GM19468 (cell line): ENCODE measurements at regions not wholly inside any gene's neighbourhood (a gene's known extent, or its start where the extent isn't known, plus 50 kb on each side); places are given as distances from the start of the nearest gene placed in this dataset.
"Not testable (repeated sequence)": the region's sequence is repeated elsewhere in the genome, so short reads cannot be mapped to it uniquely, and the experiment has no call there.

Experiments used
- ATAC-seq: cut with Tn5 transposase; IDR thresholded peaks from one replicate; pipeline ENCODE4 v1.9.1; 2021; ENCODE audit warnings: mild to moderate bottlenecking, moderate library complexity, moderate number of reproducible peaks; ENCODE audit not compliant: unreplicated experiment; ENCODE audit errors: extremely low read depth

GRCh38 chr4:124459196-124459940 is 253.2 kb downstream of the ANKRD50 start:
- no peak for ATAC-seq

DNA sequence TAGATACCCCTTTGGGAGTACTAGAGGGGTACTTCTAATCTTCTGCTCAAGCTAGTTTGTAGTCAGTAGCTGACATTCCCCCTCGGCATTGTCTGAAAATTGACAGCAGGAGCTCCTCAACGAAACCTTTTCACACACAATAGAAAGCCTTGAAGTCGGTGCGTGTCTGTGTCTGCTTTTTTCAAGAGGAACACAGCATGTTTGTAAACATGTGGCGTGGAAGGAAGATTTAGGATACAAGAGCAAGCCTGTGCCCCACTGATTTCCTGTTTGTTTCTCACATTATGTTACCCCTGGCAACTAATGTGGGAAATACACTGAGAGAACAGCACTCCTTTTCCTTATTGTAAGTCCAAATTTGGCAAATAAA is 252.6 kb downstream of the ANKRD50 start:
- no peak for ATAC-seq

- ATAC-seq: not testable (repeated sequence)
These were observed 250.9 kb downstream of the ANKRD50 start for GRCh38 chr4:124461592-124461991.

GRCh38 chr4:124462954-124463828 is 249.3 kb downstream of the ANKRD50 start:
- ATAC-seq: no peak

DNA sequence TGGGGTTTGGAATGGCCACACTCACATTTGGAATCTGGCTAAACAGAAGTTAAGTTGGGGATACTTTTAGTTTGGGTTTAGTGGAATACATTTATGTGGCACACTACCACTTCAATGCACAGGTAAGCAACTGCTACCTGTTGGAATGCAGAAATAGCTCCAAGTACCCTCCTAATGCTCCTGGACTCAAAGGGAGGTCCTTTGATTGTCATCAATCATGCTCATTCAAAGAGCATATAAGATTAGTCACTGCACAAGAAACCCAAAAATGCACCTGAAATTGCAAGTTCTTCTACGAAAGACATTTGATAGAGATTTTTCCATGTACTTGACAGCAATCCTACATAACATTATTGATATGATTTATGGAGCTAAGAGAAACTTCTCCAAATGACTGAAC is 247.7 kb downstream of the ANKRD50 start:
- no peak for ATAC-seq

GRCh38 chr4:124468360-124468759 is 244.2 kb downstream of the ANKRD50 start:
- no peak for ATAC-seq

DNA sequence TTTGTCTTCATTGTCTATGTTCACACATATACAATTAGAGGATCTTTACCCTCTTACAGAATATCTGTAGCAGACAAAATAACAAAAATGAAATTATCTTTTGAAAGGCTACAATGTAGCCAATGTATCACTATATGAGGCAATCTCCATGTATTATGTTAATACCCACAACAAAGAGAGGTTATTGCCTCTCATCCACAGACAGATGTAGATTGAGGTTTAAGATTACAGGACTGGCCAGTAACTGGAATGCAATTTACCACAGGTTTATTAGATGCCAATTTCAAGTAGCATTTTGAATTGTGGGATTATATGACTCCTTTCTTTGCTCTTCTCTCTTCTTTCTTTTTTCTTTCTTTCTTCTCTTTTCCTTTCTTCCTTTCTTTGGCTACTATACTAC is 242.6 kb downstream of the ANKRD50 start:
- ATAC-seq: no peak

- no peak for ATAC-seq
These were observed 234.1 kb downstream of the ANKRD50 start for GRCh38 chr4:124478470-124478869.

- ATAC-seq: no peak
These were observed 232.5 kb downstream of the ANKRD50 start for GRCh38 chr4:124480061-124480460.

DNA sequence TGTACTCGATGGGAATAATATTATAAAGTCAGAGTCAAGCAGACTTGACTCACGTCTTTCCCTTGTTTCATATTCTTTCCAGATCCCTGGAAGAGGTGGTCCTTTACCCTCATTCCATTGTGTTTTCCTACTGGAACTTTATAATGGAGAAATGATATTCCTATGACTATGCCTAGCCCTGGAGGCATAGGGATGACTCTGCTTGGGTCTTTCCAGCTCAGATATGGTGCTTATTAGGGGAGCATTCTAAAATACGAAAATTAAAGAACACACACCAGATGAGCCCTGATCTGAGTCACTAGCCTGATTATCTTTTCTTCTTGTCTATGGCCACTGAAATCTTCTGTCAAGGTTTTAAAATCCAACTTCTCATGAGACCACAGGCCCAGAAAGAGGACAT is 231.4 kb downstream of the ANKRD50 start:
- no peak for ATAC-seq

- no peak for ATAC-seq
These were observed 229.3 kb downstream of the ANKRD50 start for GRCh38 chr4:124483048-124483906.

- no peak for ATAC-seq
These were observed 228.5 kb downstream of the ANKRD50 start for GRCh38 chr4:124484008-124484407.

DNA sequence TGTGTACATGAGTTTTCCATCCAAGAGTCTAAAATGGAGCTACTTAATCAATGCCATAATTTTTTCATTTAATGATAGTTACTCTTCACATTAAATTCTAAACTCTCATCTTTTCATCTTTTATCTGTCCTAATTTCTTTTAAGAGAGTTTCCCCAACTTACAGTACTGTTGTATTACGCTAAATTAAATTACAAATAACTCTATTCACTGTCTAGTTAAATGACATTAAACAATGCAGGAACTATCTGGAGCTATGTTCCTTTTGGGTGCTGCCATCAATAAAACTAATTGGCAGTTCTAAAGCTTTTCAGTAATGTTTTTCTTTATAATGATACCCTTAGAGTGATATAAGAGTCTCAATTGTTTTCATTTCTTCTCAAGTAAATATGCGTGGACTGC is 227.6 kb downstream of the ANKRD50 start:
- ATAC-seq: no peak

DNA sequence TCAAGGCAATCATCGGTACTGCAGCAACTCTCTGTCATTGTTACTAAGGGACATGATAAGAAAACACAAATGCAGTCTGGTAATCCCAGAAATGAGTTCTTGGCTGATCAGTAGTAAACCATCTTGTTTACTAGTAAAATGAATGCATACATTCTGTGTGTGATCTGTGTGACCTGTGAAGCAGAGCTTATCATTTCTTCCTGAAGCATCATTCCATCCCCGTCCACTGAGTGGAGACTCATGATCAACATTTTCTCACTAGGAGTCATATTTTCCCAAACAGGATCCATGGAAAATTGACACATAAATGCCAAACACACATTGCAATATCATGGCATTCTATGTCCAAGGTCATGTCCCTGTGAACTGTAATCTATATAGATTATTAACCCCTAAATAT is 226.1 kb downstream of the ANKRD50 start:
- no peak for ATAC-seq

- no peak for ATAC-seq
These were observed 224.9 kb downstream of the ANKRD50 start for GRCh38 chr4:124487651-124488050.

DNA sequence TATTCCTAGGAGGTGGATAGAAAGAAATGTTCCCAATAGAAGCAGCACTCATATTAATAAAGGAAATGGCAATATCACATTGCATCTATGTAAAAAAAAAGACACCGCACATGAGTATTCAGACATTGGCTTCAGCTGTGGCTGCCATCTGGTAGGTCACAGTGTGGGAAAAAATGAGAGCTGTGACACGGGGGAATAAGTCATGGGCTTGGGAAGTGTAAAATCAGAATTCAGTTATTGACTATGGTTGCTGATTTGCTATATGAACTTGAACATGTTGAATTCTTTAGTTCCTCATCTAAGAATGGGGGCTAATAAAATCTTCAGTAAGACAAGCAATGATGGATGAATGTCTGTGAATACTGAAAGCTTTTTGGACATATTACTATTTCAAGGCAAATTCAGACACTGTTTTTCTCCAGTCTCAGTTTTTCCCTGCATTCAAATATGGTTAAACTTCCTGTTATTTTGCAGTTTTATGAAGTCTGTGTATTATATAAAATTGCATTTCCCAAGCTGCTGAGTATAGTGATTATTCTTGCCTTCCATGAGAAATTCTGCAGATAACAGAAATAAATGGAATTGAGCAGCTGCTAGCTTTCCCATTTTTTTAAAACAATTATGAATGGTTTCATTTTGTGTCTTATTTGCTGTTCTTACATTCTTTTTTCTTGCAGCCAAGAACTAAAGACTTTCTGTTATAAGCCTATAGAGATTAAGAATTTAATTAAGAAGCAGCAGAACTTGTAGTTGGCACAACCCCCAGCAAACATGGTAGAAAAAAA is 221.0 kb downstream of the ANKRD50 start:
- ATAC-seq: no peak

DNA sequence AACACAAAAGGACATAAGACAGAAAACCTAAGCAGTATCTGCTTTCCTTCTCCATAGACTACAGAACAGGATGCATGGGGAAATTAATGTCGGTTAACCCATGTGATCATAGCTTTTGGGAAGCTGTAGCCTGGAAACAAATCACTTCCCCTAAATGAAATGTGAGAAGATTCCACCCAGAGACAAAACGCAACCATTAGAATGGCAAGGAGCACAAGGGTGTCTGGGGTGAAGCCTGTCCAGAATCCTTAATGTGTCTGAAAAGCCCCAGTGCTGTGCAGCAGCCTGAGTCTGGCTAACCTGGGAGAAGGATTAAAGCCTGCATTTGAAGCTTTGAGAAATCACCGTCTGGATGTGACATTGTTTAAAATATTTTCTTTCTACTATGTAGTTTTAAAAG is 213.3 kb downstream of the ANKRD50 start:
- no peak for ATAC-seq

DNA sequence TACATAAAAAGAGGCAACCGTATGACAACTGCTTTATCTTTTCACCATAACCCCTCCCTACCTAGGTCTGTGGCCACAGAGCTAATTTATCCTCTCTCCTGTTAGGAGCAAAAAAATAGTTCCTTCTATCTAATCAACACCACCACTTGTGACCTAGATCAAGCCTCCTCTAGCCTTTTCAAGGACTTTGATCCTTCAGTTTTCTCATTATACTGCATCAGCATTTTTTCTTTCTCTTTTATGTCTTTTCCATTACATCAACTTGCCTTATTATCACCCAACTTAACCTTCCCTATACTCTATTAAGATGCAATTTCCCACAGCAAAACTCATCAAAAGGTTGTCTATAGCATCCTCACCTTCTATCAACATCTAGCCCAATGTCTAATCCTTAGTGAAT is 211.0 kb downstream of the ANKRD50 start:
- ATAC-seq: no peak

- ATAC-seq: no peak
These were observed 208.1 kb downstream of the ANKRD50 start for GRCh38 chr4:124504431-124504830.

- no peak for ATAC-seq
These were observed 207.3 kb downstream of the ANKRD50 start for GRCh38 chr4:124505211-124505610.
